ENCODE measurements at regions not wholly inside any gene's neighbourhood (a gene's known extent, or its start where the extent isn't known, plus 50 kb on each side); places are given as distances from the start of the nearest gene placed in this dataset.

DNA sequence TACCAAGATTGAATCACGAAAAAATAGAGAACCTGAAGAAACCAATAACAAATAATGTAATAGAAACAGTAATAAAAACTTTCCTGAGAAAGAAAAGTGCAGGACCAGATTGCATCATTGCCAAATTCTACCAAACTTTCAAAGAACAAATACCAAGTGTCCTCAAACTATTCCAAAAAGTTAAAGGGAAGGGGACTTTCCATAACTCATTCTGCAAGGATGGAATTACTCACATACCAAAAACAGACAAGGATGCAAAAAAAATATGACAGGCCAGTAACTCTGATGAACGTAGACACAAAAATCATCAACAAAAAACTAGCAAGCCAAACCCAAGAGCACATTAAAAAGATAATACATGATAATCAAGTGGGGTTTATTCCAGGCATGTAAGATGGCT is 172.3 kb upstream of the SLC35G4 start:
- H3K79me2 ChIP-seq (ENCODE audit: insufficient read depth, low read length), result no peaks in the 10 kb centered on the region
- no peaks in the 10 kb centered on the region for H3K4me1 ChIP-seq (ENCODE audit: control insufficient read depth in 1 of 2, insufficient read depth in 2 of 2, low read length in 2 of 2)
- H3K4me2 ChIP-seq (ENCODE audit: low read length), result no peak overlapping the region
- intact Hi-C loops (cut with micrococcal nuclease), result no loop called here
- RAD21 ChIA-PET (ENCODE audit: low non-redundant PET in 1 of 2, low total read pairs in 2 of 2, uncharacterized antibody in 2 of 2, unreplicated experiment in 2 of 2), result no interaction called here
- no peaks in the 10 kb centered on the region for H3K9me2 ChIP-seq (ENCODE audit: insufficient read depth)
- DNase-seq (ENCODE audit: low read depth, low spot score) (no peak), ATAC-seq (no peak)
- no TSS peak for BruUV-seq (replicated peaks)
- no peaks in the 10 kb centered on the region for H4K20me1 ChIP-seq (ENCODE audit: insufficient read depth)
- POLR2A ChIA-PET, result no interaction called here
- no peaks in the 10 kb centered on the region for H3K9me3 ChIP-seq (ENCODE audit: control insufficient read depth in 1 of 2, insufficient read depth in 1 of 2, low read depth in 1 of 2, low read length in 2 of 2)
- H2AFZ ChIP-seq (ENCODE audit: low read depth, low read length, poor library complexity, severe bottlenecking), result no peak overlapping the region
- TF ChIP-seq, protein P1, sequence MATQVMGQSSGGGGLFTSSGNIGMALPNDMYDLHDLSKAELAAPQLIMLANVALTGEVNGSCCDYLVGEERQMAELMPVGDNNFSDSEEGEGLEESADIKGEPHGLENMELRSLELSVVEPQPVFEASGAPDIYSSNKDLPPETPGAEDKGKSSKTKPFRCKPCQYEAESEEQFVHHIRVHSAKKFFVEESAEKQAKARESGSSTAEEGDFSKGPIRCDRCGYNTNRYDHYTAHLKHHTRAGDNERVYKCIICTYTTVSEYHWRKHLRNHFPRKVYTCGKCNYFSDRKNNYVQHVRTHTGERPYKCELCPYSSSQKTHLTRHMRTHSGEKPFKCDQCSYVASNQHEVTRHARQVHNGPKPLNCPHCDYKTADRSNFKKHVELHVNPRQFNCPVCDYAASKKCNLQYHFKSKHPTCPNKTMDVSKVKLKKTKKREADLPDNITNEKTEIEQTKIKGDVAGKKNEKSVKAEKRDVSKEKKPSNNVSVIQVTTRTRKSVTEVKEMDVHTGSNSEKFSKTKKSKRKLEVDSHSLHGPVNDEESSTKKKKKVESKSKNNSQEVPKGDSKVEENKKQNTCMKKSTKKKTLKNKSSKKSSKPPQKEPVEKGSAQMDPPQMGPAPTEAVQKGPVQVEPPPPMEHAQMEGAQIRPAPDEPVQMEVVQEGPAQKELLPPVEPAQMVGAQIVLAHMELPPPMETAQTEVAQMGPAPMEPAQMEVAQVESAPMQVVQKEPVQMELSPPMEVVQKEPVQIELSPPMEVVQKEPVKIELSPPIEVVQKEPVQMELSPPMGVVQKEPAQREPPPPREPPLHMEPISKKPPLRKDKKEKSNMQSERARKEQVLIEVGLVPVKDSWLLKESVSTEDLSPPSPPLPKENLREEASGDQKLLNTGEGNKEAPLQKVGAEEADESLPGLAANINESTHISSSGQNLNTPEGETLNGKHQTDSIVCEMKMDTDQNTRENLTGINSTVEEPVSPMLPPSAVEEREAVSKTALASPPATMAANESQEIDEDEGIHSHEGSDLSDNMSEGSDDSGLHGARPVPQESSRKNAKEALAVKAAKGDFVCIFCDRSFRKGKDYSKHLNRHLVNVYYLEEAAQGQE (IDR thresholded peaks at IDR 0.05; ENCODE audit: low read depth), result no peak
- TF ChIP-seq, protein P2, sequence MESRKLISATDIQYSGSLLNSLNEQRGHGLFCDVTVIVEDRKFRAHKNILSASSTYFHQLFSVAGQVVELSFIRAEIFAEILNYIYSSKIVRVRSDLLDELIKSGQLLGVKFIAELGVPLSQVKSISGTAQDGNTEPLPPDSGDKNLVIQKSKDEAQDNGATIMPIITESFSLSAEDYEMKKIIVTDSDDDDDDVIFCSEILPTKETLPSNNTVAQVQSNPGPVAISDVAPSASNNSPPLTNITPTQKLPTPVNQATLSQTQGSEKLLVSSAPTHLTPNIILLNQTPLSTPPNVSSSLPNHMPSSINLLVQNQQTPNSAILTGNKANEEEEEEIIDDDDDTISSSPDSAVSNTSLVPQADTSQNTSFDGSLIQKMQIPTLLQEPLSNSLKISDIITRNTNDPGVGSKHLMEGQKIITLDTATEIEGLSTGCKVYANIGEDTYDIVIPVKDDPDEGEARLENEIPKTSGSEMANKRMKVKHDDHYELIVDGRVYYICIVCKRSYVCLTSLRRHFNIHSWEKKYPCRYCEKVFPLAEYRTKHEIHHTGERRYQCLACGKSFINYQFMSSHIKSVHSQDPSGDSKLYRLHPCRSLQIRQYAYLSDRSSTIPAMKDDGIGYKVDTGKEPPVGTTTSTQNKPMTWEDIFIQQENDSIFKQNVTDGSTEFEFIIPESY (IDR thresholded peaks at IDR 0.05; ENCODE audit: extremely low read depth, insufficient replicate concordance, low read length), result no peak
- TF ChIP-seq CBX3 (IDR thresholded peaks at IDR 0.05; ENCODE audit: low read depth), result no peak
- no peak for TF ChIP-seq POLR2A (IDR thresholded peaks at IDR 0.05; ENCODE audit: borderline replicate concordance, extremely low read depth, insufficient read depth, insufficient read length)
- TF ChIP-seq EZH2phosphoT487 (IDR thresholded peaks at IDR 0.05; ENCODE audit: borderline replicate concordance), result no peak
- TF ChIP-seq SRF (IDR thresholded peaks at IDR 0.05; ENCODE audit: low read depth), result no peak
- TF ChIP-seq, protein P3, sequence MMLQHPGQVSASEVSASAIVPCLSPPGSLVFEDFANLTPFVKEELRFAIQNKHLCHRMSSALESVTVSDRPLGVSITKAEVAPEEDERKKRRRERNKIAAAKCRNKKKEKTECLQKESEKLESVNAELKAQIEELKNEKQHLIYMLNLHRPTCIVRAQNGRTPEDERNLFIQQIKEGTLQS (IDR thresholded peaks at IDR 0.05), result no peak
- TF ChIP-seq, protein P4, sequence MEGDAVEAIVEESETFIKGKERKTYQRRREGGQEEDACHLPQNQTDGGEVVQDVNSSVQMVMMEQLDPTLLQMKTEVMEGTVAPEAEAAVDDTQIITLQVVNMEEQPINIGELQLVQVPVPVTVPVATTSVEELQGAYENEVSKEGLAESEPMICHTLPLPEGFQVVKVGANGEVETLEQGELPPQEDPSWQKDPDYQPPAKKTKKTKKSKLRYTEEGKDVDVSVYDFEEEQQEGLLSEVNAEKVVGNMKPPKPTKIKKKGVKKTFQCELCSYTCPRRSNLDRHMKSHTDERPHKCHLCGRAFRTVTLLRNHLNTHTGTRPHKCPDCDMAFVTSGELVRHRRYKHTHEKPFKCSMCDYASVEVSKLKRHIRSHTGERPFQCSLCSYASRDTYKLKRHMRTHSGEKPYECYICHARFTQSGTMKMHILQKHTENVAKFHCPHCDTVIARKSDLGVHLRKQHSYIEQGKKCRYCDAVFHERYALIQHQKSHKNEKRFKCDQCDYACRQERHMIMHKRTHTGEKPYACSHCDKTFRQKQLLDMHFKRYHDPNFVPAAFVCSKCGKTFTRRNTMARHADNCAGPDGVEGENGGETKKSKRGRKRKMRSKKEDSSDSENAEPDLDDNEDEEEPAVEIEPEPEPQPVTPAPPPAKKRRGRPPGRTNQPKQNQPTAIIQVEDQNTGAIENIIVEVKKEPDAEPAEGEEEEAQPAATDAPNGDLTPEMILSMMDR (IDR thresholded peaks at IDR 0.05 in 2 of 3, conservative IDR thresholded peaks at IDR 0.05 in 1 of 3; ENCODE audit: borderline replicate concordance in 1 of 3, insufficient read depth in 1 of 3, low read depth in 2 of 3, low read length in 2 of 3), result no peak
- TF ChIP-seq TCF7L2 (IDR thresholded peaks at IDR 0.05; ENCODE audit: borderline replicate concordance, extremely low read depth, insufficient read depth, insufficient read length), result no peak
- no peak for TF ChIP-seq CEBPB (IDR thresholded peaks at IDR 0.05; ENCODE audit: low read depth)
- TF ChIP-seq ELF1 (IDR thresholded peaks at IDR 0.05; ENCODE audit: borderline replicate concordance, low read depth), result no peak
- TF ChIP-seq SP1 (IDR thresholded peaks at IDR 0.05; ENCODE audit: low read depth), result no peak
- TF ChIP-seq JUND (IDR thresholded peaks at IDR 0.05), result no peak
- no peak for TF ChIP-seq SIN3A (IDR thresholded peaks at IDR 0.05; ENCODE audit: low read depth)
- TF ChIP-seq POLR2AphosphoS5 (IDR thresholded peaks at IDR 0.05; ENCODE audit: low read depth, low read length), result no peak
- TF ChIP-seq RAD21 (IDR thresholded peaks at IDR 0.05; ENCODE audit: low read depth), result no peak
- no peak for TF ChIP-seq EZH2 (IDR thresholded peaks at IDR 0.05)
- no peak overlapping the region for H3K9ac ChIP-seq (ENCODE audit: low read length)
- no peaks in the 10 kb centered on the region for H3K36me3 ChIP-seq (ENCODE audit: control insufficient read depth in 1 of 2, insufficient read depth in 2 of 2, low read length in 2 of 2)
- no peak overlapping the region for H3K27ac ChIP-seq (ENCODE audit: low read depth, low read length)
- CTCF ChIA-PET, result no interaction called here
- no peak overlapping the region for H3K4me3 ChIP-seq (replicated peaks in 1 of 2; ENCODE audit: low read depth in 1 of 2, low read length in 2 of 2)
- H3K27me3 ChIP-seq (ENCODE audit: insufficient read depth, low read length), result peaks cover 6% of the 10 kb centered on the region; the same call in 1 of the 2 replicates

All from HCT116 (cell line).